Prostate gland (tissue), 2 donors: ENCODE measurements at regions not wholly inside any gene's neighbourhood (a gene's known extent, or its start where the extent isn't known, plus 50 kb on each side); places are given as distances from the start of the nearest gene placed in this dataset.

Experiments
- DNase-seq: peaks from one replicate; pipeline ENCODE4 v3.0.0-alpha.2; 2019; ENCODE audit warnings: low spot score
- H3K27ac ChIP-seq, 2 donors: fragments of 200-600 bp; sonication (generic); 2 replicates each; pipeline ENCODE4 v1.5.1; 2017 to 2019
- H3K27me3 ChIP-seq: fragments of 200-600 bp; sonication (generic); replicated peaks from 2 replicates; pipeline ENCODE4 v1.5.1; 2019; ENCODE audit not compliant: insufficient read depth
- H3K36me3 ChIP-seq, 2 donors: fragments of 200-600 bp; sonication (generic); 1 replicate in 1 of 2; 2 replicates in 1 of 2; pipeline versions ENCODE4 v1.5.1 to v1.8.1; 2017 to 2019
- H3K4me1 ChIP-seq: fragments of 200-600 bp; sonication (generic); replicated peaks from 2 replicates; pipeline ENCODE4 v1.5.1; 2019
- H3K4me3 ChIP-seq, 2 donors: fragments of 200-600 bp; sonication (generic); 2 replicates each; pipeline ENCODE4 v1.5.1; 2017 to 2019
- H3K9me3 ChIP-seq: fragments of 200-600 bp; sonication (generic); 2 replicates; pipeline ENCODE4 v1.5.1; 2017
- POLR2A ChIP-seq: fragments of 450-650 bp; IDR thresholded peaks from one replicate; pipeline ENCODE4 v1.6.1; 2016; ENCODE audit warnings: antibody characterized with exemption, mild to moderate bottlenecking
- POLR2AphosphoS5 ChIP-seq: sonication (generic); formaldehyde crosslinking; IDR thresholded peaks from one replicate; pipeline ENCODE4 v1.6.1; 2017; ENCODE audit warnings: antibody characterized with exemption
- WGBS: methylation state at CpG from one replicate; pipeline ENCODE4 v1.1.5; 2018; 5-methylcytosine and 5-hydroxymethylcytosine counted together
- intact Hi-C: fragments of 100-400 bp; cut with DNase I; formaldehyde crosslinking; loops from one replicate; pipeline ENCODE4 v1.14.2; 2022
- TF ChIP-seq, protein P1 (sequence below), 4 experiments: fragments of 200-600 bp in 2 of 4; fragments of 450-650 bp in 2 of 4; sonication (generic) in 2 of 4; IDR thresholded peaks; 1 replicate in 3 of 4; 2 replicates in 1 of 4; pipeline ENCODE4 v1.5.1; 2016 to 2019; ENCODE audit warnings: antibody characterized with exemption in 4 of 4, mild to moderate bottlenecking in 2 of 4, moderate library complexity in 2 of 4

DNA sequence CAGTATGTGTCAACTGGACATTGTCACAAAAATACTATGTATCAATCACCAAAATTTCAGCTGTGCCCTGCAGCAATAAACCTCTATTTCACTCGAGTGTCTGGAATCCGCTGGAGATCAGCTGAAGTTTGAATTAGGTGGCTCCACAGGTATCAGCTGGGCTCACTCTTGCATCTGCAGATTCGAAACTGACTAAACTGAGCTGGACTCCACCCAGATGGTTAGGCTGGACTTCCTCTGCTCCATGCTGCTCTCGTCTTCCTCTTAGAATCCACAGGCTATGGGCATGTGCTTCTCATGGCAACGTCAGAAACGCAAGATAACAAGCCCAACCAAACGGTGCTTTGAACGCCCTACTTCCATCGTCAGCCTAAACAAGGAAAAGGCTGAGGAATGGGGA, 565.3 kb upstream of the ROBO2 start:
- Histone ChIP-seq H3K4me1 (no peaks in the 10 kb centered on the region), H3K27ac (no peak overlapping the region), H3K4me3 (no peak overlapping the region), H3K9me3 (no peaks in the 10 kb centered on the region), H3K36me3 (no peaks in the 10 kb centered on the region), H3K27me3 (no peaks in the 10 kb centered on the region)
- intact Hi-C loops, result no loop called here
- DNase-seq, result no peak
- no peak for TF ChIP-seq POLR2A
- TF ChIP-seq, protein P1, sequence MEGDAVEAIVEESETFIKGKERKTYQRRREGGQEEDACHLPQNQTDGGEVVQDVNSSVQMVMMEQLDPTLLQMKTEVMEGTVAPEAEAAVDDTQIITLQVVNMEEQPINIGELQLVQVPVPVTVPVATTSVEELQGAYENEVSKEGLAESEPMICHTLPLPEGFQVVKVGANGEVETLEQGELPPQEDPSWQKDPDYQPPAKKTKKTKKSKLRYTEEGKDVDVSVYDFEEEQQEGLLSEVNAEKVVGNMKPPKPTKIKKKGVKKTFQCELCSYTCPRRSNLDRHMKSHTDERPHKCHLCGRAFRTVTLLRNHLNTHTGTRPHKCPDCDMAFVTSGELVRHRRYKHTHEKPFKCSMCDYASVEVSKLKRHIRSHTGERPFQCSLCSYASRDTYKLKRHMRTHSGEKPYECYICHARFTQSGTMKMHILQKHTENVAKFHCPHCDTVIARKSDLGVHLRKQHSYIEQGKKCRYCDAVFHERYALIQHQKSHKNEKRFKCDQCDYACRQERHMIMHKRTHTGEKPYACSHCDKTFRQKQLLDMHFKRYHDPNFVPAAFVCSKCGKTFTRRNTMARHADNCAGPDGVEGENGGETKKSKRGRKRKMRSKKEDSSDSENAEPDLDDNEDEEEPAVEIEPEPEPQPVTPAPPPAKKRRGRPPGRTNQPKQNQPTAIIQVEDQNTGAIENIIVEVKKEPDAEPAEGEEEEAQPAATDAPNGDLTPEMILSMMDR (IDR thresholded peaks at IDR 0.05), result no peak
- no peak for TF ChIP-seq POLR2AphosphoS5
- WGBS, result 89% methylated on average over 9 of the region's 9 CpGs

DNA sequence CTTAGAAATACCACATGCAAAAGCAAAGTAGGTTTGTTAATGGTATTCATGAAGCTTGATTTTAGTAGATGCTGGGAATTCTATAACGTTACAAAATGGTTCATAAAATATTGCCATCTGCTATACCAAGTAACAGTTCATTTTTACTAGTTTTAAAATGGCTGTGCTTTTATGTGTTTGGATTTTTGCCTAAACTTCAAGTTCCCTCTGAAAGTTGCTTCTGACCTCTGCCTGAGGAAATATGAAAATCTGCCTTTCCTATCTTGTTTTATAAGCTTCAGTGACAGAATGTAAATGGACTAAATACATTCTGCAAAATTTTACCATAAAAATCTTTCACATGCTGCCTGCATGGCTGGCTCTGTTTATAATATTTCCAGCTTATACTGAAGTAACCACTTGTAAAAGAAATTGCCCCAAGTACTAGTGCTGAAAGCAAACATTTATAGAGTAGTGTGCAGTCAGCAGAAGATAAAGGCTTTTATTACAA, 560.7 kb upstream of the ROBO2 start:
- whole genome bisulfite sequencing, result 5% methylated on average over 1 of the region's 1 CpG
- Histone ChIP-seq H3K27ac (no peak overlapping the region), H3K4me3 (no peak overlapping the region), H3K27me3 (no peaks in the 10 kb centered on the region), H3K9me3 (no peaks in the 10 kb centered on the region), H3K36me3 (no peaks in the 10 kb centered on the region), H3K4me1 (no peaks in the 10 kb centered on the region)
- no peak for DNase-seq
- TF ChIP-seq POLR2A, result no peak
- TF ChIP-seq, protein P1 (IDR thresholded peaks at IDR 0.05), result no peak
- no peak for TF ChIP-seq POLR2AphosphoS5
- intact Hi-C loops, result no loop called here

DNA sequence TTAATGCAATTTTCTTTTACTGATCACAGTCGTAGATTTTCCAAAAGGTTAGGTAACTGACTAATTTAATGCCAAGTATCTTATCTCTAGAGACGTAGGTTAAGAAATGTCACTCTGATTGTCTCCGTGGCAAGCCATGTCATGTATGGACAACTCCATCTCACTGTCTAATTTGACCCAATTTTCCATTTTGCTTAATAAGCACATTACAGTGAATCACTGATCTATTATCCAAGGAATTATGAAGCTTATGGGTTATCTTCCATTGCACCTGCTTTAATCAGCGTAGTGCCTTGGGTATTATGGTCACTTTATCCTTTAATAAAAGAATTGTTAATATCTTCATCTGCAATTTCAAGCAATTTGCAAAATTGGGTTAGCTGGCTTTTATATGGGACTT, 557.4 kb upstream of the ROBO2 start:
- Histone ChIP-seq H3K9me3 (no peaks in the 10 kb centered on the region), H3K27ac (no peak overlapping the region), H3K27me3 (no peaks in the 10 kb centered on the region), H3K4me1 (no peaks in the 10 kb centered on the region), H3K4me3 (no peak overlapping the region), H3K36me3 (no peaks in the 10 kb centered on the region)
- no peak for DNase-seq
- WGBS, result 83% methylated on average over 4 of the region's 4 CpGs
- intact Hi-C loops, result no loop called here
- TF ChIP-seq POLR2AphosphoS5 (no peak), POLR2A (no peak)
- TF ChIP-seq, protein P1 (IDR thresholded peaks at IDR 0.05), result no peak

DNA sequence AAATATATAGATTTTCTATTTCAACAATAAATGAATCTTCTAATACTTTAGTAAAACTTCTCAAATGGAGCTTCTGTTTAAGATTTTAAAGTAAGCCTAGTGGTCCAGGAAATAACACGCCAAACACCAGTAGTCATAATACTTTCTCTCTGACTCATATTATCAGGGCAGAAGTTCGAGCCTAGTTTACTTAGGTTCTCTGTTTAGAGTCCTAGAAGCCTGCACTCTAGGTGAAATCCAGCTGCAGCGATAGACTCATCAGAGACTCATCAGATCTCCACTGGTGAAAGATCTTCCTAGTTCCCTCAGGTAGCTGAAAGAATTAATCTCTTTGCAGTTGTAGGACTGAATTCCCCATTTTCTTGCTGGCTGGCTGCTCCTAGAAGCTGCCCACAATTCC, 552.5 kb upstream of the ROBO2 start:
- WGBS, result 92% methylated on average over 3 of the region's 3 CpGs
- Histone ChIP-seq H3K27ac (no peak overlapping the region), H3K4me1 (no peaks in the 10 kb centered on the region), H3K36me3 (no peaks in the 10 kb centered on the region), H3K4me3 (no peak overlapping the region), H3K9me3 (no peaks in the 10 kb centered on the region), H3K27me3 (no peaks in the 10 kb centered on the region)
- TF ChIP-seq, protein P1 (IDR thresholded peaks at IDR 0.05), result no peak
- no peak for TF ChIP-seq POLR2A
- TF ChIP-seq POLR2AphosphoS5, result no peak
- intact Hi-C loops, result no loop called here
- no peak for DNase-seq

DNA sequence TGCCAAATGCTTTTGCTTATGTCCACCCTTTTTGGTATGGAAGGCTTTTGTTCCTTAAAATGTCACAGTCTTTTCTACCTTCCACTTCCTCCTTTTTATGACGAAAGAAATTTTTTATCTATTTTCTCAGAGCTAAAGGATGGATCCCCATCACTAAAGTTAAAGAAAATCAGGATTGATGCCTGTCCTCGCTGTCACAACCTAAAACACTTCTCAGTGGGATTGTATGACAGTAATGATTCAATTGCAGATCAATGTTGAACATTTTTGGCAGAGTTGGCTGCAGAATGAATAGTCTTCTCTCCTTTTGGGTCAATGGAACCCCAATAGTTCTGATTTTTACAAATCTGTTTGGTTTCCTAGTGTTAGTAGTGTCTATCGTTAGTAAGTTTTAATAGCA, 549.8 kb upstream of the ROBO2 start:
- H3K27me3 ChIP-seq, result no peaks in the 10 kb centered on the region
- intact Hi-C loops, result no loop called here
- no peaks in the 10 kb centered on the region for H3K4me1 ChIP-seq
- no peak overlapping the region for H3K4me3 ChIP-seq
- no peak overlapping the region for H3K27ac ChIP-seq
- no peaks in the 10 kb centered on the region for H3K36me3 ChIP-seq
- H3K9me3 ChIP-seq, result no peaks in the 10 kb centered on the region
- TF ChIP-seq POLR2A (no peak), POLR2AphosphoS5 (no peak)
- TF ChIP-seq, protein P1 (IDR thresholded peaks at IDR 0.05), result no peak
- 86% methylated on average over 3 of the region's 3 CpGs for WGBS
- DNase-seq, result no peak
